PC-9 (cell line): ENCODE measurements at regions not wholly inside any gene's neighbourhood (a gene's known extent, or its start where the extent isn't known, plus 50 kb on each side); places are given as distances from the start of the nearest gene placed in this dataset.

Experiments
- BruUV-seq: library from RNA; stranded (reverse); fragments of 400-500 nt; replicated peaks from 2 replicates; lab custom pipeline; 2021; lab: Mats Ljungman, UMichigan
- CTCF ChIA-PET: fragments of 300-600 bp; sonication (Branson Sonifier 250); formaldehyde crosslinking; loops from one replicate; lab custom pipeline; 2022; ENCODE audit warnings: antibody characterized with exemption; lab: Charles Lee
- POLR2A ChIA-PET: fragments of 300-600 bp; sonication (Branson Sonifier 250); formaldehyde crosslinking; loops from one replicate; lab custom pipeline; 2022; ENCODE audit warnings: antibody characterized with exemption; ENCODE audit not compliant: unreplicated experiment; lab: Charles Lee
- DNase-seq, 2 experiments: peaks; one replicate each; pipeline versions ENCODE4 v3.0.0 to v3.0.0-alpha.2; 2015 to 2022; ENCODE audit warnings: mixed read lengths in 1 of 2
- H2AFZ ChIP-seq: fragments of 200-600 bp; sonication (generic); 2 replicates; pipeline ENCODE4 v1.8.1; 2017; ENCODE audit warnings: antibody characterized with exemption
- H3F3A ChIP-seq: fragments of 200-600 bp; sonication (generic); 2 replicates; pipeline ENCODE4 v1.8.1; 2017; ENCODE audit warnings: antibody characterized with exemption, mild to moderate bottlenecking, low read depth; ENCODE audit not compliant: insufficient read depth
- H3K27ac ChIP-seq: fragments of 200-600 bp; sonication (generic); 2 replicates; pipeline ENCODE4 v1.6.1; 2016; ENCODE audit warnings: mixed run types
- H3K27me3 ChIP-seq: fragments of 200-600 bp; sonication (generic); 2 replicates; pipeline ENCODE4 v1.6.1; 2016; ENCODE audit warnings: low read depth, mixed run types; ENCODE audit not compliant: insufficient read depth
- H3K36me3 ChIP-seq: fragments of 200-600 bp; sonication (generic); 2 replicates; pipeline ENCODE4 v1.6.1; 2016; ENCODE audit warnings: low read depth, mixed run types
- H3K4me1 ChIP-seq: fragments of 200-600 bp; sonication (generic); replicated peaks from 2 replicates; pipeline ENCODE4 v1.6.1; 2016; ENCODE audit warnings: mixed run types; ENCODE audit not compliant: insufficient read depth
- H3K4me2 ChIP-seq: fragments of 200-600 bp; sonication (generic); 2 replicates; pipeline ENCODE4 v1.6.1; 2017; ENCODE audit warnings: mixed run types
- H3K4me3 ChIP-seq: fragments of 200-600 bp; sonication (generic); 2 replicates; pipeline ENCODE4 v1.6.1; 2016; ENCODE audit warnings: mixed run types
- H3K79me2 ChIP-seq: fragments of 200-600 bp; sonication (generic); 2 replicates; pipeline ENCODE4 v1.6.1; 2017; ENCODE audit warnings: low read depth, mixed run types
- H3K9me2 ChIP-seq: fragments of 200-600 bp; sonication (generic); 2 replicates; pipeline ENCODE4 v1.8.1; 2017; ENCODE audit warnings: mild to moderate bottlenecking; ENCODE audit not compliant: insufficient read depth
- H3K9me3 ChIP-seq: fragments of 200-600 bp; sonication (generic); 2 replicates; pipeline ENCODE4 v1.8.1; 2016; ENCODE audit warnings: low read depth; ENCODE audit not compliant: insufficient read depth
- H4K20me1 ChIP-seq: fragments of 200-600 bp; sonication (generic); 2 replicates; pipeline ENCODE4 v1.8.1; 2017; ENCODE audit not compliant: insufficient read depth
- EZH2 ChIP-seq: fragments of 200-600 bp; sonication (generic); IDR thresholded peaks from 2 replicates; pipeline ENCODE4 v1.8.0; 2017; ENCODE audit warnings: antibody characterized with exemption, low read depth
- intact Hi-C: fragments of 100-400 bp; cut with micrococcal nuclease; formaldehyde crosslinking; loops from one replicate; pipeline ENCODE4 v1.10.0; 2022; ENCODE audit not compliant: unreplicated experiment
- TF ChIP-seq, protein P1 (sequence below): fragments of 200-600 bp; sonication (generic); conservative IDR thresholded peaks from 2 replicates; pipeline ENCODE4 v1.6.1; 2017; ENCODE audit warnings: mixed run types, antibody characterized with exemption, mild to moderate bottlenecking, moderate library complexity

DNA sequence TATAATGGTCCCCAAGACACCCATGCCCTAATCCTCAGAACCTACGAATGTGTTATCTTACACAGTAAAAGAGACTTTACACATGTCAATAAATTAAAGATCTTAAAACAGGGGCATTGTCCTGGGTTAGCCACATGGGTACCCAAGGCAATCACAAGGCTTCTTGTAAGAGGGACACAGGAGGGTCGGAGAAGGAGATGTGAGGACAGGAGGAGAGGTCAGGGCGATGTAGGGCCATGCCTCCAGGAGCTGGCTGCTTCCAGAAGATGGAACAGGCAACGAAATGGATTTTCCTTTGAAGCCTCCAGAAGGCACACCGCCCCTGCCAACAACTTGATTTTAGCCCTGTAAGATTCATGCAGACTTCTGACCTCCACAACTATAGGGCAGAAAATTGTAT is 262.7 kb downstream of the MEX3B start:
- no peak for DNase-seq
- ChIA-PET CTCF (no interaction called here), POLR2A (no interaction called here)
- no TSS peak for BruUV-seq
- Histone ChIP-seq H3K36me3 (no peaks in the 10 kb centered on the region), H3K27me3 (peaks cover 72% of the 10 kb centered on the region), H4K20me1 (no peaks in the 10 kb centered on the region), H3K9me3 (no peaks in the 10 kb centered on the region), H3K4me2 (no peak overlapping the region), H3K4me1 (no peaks in the 10 kb centered on the region), H2AFZ (no peak overlapping the region), H3F3A (no peaks in the 10 kb centered on the region), H3K79me2 (no peaks in the 10 kb centered on the region), H3K27ac (no peak overlapping the region), H3K4me3 (no peak overlapping the region), H3K9me2 (no peaks in the 10 kb centered on the region)
- TF ChIP-seq EZH2: no peak
- TF ChIP-seq, protein P1, sequence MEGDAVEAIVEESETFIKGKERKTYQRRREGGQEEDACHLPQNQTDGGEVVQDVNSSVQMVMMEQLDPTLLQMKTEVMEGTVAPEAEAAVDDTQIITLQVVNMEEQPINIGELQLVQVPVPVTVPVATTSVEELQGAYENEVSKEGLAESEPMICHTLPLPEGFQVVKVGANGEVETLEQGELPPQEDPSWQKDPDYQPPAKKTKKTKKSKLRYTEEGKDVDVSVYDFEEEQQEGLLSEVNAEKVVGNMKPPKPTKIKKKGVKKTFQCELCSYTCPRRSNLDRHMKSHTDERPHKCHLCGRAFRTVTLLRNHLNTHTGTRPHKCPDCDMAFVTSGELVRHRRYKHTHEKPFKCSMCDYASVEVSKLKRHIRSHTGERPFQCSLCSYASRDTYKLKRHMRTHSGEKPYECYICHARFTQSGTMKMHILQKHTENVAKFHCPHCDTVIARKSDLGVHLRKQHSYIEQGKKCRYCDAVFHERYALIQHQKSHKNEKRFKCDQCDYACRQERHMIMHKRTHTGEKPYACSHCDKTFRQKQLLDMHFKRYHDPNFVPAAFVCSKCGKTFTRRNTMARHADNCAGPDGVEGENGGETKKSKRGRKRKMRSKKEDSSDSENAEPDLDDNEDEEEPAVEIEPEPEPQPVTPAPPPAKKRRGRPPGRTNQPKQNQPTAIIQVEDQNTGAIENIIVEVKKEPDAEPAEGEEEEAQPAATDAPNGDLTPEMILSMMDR: no peak
- intact Hi-C loops: no loop called here

DNA sequence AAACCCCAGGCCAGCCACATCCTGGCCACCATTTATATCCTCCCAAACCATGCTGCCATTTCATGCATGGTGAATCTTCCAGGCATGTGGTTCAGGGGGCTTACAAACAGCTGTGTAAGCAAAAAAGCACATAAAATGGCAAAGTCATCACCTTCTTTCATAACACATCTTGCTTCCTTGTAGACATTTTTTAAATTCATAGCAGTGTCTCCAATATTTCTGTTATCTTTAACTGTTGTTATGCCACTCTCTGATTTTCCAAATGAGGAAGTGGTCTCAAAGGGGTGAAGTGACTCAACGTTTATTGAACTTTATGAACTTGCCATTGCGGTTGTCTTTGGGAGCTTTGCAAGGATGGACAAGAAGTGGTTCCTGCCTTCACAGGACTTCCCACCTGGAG is 264.4 kb downstream of the MEX3B start:
- Histone ChIP-seq H3K27me3 (peaks cover 57% of the 10 kb centered on the region; the same call in 1 of the 2 replicates), H3K36me3 (no peaks in the 10 kb centered on the region), H3K79me2 (no peaks in the 10 kb centered on the region), H4K20me1 (no peaks in the 10 kb centered on the region), H3K4me2 (no peak overlapping the region), H2AFZ (no peak overlapping the region), H3K9me3 (no peaks in the 10 kb centered on the region), H3F3A (no peaks in the 10 kb centered on the region), H3K27ac (no peak overlapping the region), H3K4me3 (no peak overlapping the region), H3K4me1 (no peaks in the 10 kb centered on the region), H3K9me2 (no peaks in the 10 kb centered on the region)
- ChIA-PET POLR2A (no interaction called here), CTCF (no interaction called here)
- TF ChIP-seq EZH2: no peak
- TF ChIP-seq, protein P1: no peak
- intact Hi-C loops: no loop called here
- no peak for DNase-seq
- no TSS peak for BruUV-seq

DNA sequence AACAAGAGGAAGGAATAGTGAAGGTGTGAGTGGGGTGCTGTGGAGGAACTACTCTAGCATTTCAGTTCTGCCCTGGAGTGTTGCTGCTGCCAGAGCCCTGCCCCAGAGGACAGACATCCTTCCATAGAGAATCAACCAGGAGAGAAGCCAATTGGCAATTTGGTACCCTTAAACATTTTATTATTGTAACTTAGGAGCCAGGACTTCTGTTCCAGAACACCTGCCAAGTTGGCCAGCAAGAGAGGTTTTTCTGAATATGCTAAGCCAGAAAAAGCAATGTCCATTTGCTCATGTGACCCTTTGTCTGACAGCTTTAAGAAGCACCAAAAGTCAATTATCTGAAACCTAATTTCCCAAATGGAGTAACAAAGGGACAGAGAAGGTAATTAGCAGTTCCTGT is 264.9 kb downstream of the MEX3B start:
- POLR2A ChIA-PET: no interaction called here
- no peaks in the 10 kb centered on the region for H3K9me3 ChIP-seq
- CTCF ChIA-PET: no interaction called here
- no TSS peak for BruUV-seq
- no peak overlapping the region for H3K4me2 ChIP-seq
- peaks cover 52% of the 10 kb centered on the region; the same call in 1 of the 2 replicates for H3K27me3 ChIP-seq
- H3K4me3 ChIP-seq: no peak overlapping the region
- no peak for DNase-seq
- no peak for TF ChIP-seq EZH2
- TF ChIP-seq, protein P1: no peak
- H3K79me2 ChIP-seq: no peaks in the 10 kb centered on the region
- no peak overlapping the region for H3K27ac ChIP-seq
- H3K4me1 ChIP-seq: no peaks in the 10 kb centered on the region
- H4K20me1 ChIP-seq: no peaks in the 10 kb centered on the region
- intact Hi-C loops: no loop called here
- no peaks in the 10 kb centered on the region for H3F3A ChIP-seq
- H3K36me3 ChIP-seq: no peaks in the 10 kb centered on the region
- no peaks in the 10 kb centered on the region for H3K9me2 ChIP-seq
- no peak overlapping the region for H2AFZ ChIP-seq
